ENCODE measurements at regions not wholly inside any gene's neighbourhood (a gene's known extent, or its start where the extent isn't known, plus 50 kb on each side); places are given as distances from the start of the nearest gene placed in this dataset.

DNA sequence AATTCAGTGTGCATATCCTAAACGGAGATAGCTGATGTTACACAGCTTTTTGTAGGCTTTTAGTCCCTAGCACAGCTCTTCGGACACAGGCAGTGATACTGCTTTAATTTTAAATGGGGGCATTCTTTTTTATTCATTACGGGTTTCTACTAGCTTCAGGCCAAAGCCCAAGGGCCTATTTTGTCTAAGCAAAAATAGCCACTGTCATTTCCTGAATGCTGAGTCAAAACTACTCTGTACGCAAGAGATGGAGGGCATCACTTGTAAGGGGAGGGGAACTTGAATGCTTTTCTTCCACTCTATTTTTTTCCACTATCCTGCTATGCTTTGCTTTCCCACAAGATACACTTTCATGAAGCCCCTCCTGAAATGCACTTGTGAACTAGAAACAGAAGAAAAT, 360.7 kb downstream of the PMP22 start:
- no peaks in the 10 kb centered on the region for H3K79me1 ChIP-seq (ENCODE audit: low read depth, low read length)
- H3K36me3 ChIP-seq (ENCODE audit: control insufficient read depth in 2 of 4, insufficient read depth in 4 of 4, low read length in 3 of 4), result no peaks in the 10 kb centered on the region
- ChIA-PET POLR2A (ENCODE audit: partially characterized antibody) (no interaction called here), CTCF (ENCODE audit: partially characterized antibody) (interaction anchor here (1.1 to 2.3 kb wide), 2 partner anchors 18 to 22 kb away, joined by 3 to 7 read pairs; no protein-coding TSS in a partner anchor)
- no peak overlapping the region for H2BK15ac ChIP-seq (ENCODE audit: low read length)
- H3K56ac ChIP-seq (replicated peaks; ENCODE audit: insufficient read length, low read depth, low read length), result no peak overlapping the region
- no peak overlapping the region for H2BK20ac ChIP-seq (ENCODE audit: low read length)
- no peak overlapping the region for H4K91ac ChIP-seq (replicated peaks; ENCODE audit: insufficient read length, low read length)
- H4K5ac ChIP-seq (ENCODE audit: insufficient read length, low read depth, low read length), result no peak overlapping the region
- no peak overlapping the region for H3K14ac ChIP-seq (ENCODE audit: insufficient read length)
- H3K23me2 ChIP-seq (ENCODE audit: low read depth, low read length), result no peaks in the 10 kb centered on the region
- no peak overlapping the region for H2AFZ ChIP-seq (ENCODE audit: low read length)
- 87% methylated on average over 4 of the region's 4 CpGs; no CpG with 5 or more reads in 1 of the 2 experiments for WGBS, 2 experiments (ENCODE audit: extremely low coverage in 1 of 2, insufficient coverage in 1 of 2, insufficient read length in 1 of 2, insufficient replicate concordance in 2 of 2, low coverage in 1 of 2, low lambda C conversion rate in 2 of 2, missing lambda C conversion rate in 1 of 2)
- H3K18ac ChIP-seq (ENCODE audit: extremely low read depth, low read length), result no peak overlapping the region
- H3K27me3 ChIP-seq (replicated peaks in 1 of 4; ENCODE audit: control insufficient read depth in 3 of 4, extremely low read depth in 1 of 4, insufficient read depth in 3 of 4, low read length in 3 of 4), result no peaks in the 10 kb centered on the region
- H3K4me1 ChIP-seq (replicated peaks in 1 of 4; ENCODE audit: control insufficient read depth in 3 of 4, insufficient read depth in 4 of 4, low read length in 3 of 4), result 0 out of 7 replicates have a peak, but pooled peaks cover 0 to 2% (median 0%) of the 10 kb centered on the region in 4 experiments
- no peak overlapping the region for H3K27ac ChIP-seq (ENCODE audit: low read depth, low read length)
- H3K79me2 ChIP-seq (ENCODE audit: control insufficient read depth in 1 of 2, insufficient read depth in 2 of 2, low read length in 2 of 2), result no peaks in the 10 kb centered on the region
- no peaks in the 10 kb centered on the region; a peak in 1 of 4 replicates for H3K9me3 ChIP-seq (ENCODE audit: insufficient read depth in 2 of 2, low read depth in 1 of 2, low read length in 1 of 2)
- no peak overlapping the region for H3K4me3 ChIP-seq (ENCODE audit: extremely low read depth in 1 of 4, insufficient read depth in 2 of 4, low read depth in 3 of 4, low read length in 4 of 4)
- no peak overlapping the region for H4K8ac ChIP-seq (ENCODE audit: extremely low read depth, insufficient read depth, low read length)
- H3K4me2 ChIP-seq (ENCODE audit: insufficient read depth in 1 of 2, low read depth in 2 of 2, low read length in 2 of 2), result no peak overlapping the region
- FAIRE-seq (no peak), DNase-seq (ENCODE audit: low read depth in 1 of 2, low spot score in 2 of 2) (no peak)
- no peak overlapping the region for H2AK5ac ChIP-seq (ENCODE audit: low read depth, low read length)
- no peak overlapping the region for H2BK5ac ChIP-seq (ENCODE audit: low read depth, low read length)
- TF ChIP-seq SIN3A (conservative IDR thresholded peaks at IDR 0.05 in 1 of 2, IDR thresholded peaks at IDR 0.05 in 1 of 2; ENCODE audit: low read depth in 1 of 2, low read length in 2 of 2) (no peak), HDAC6 (IDR thresholded peaks at IDR 0.05; ENCODE audit: low read depth, low read length) (no peak), CBX5 (IDR thresholded peaks at IDR 0.05; ENCODE audit: low read depth, low read length) (no peak), EP300 (IDR thresholded peaks at IDR 0.05; ENCODE audit: borderline replicate concordance in 1 of 2, low read depth in 2 of 2, low read length in 2 of 2) (no peak), NANOG (IDR thresholded peaks at IDR 0.05; ENCODE audit: insufficient read depth, low read depth, low read length, poor library complexity, severe bottlenecking) (no peak), RXRA (IDR thresholded peaks at IDR 0.05; ENCODE audit: insufficient read depth, low read depth, low read length) (no peak), SP1 (IDR thresholded peaks at IDR 0.05; ENCODE audit: low read depth, low read length) (no peak), SP4 (IDR thresholded peaks at IDR 0.05; ENCODE audit: low read length) (no peak), SP2 (IDR thresholded peaks at IDR 0.05; ENCODE audit: low read length) (no peak), KDM4A (IDR thresholded peaks at IDR 0.05; ENCODE audit: low read depth, low read length, severe bottlenecking) (no peak), HDAC2 (IDR thresholded peaks at IDR 0.05; ENCODE audit: borderline replicate concordance in 1 of 2, low read depth in 2 of 2, low read length in 2 of 2) (no peak)
- TF ChIP-seq, protein P1, sequence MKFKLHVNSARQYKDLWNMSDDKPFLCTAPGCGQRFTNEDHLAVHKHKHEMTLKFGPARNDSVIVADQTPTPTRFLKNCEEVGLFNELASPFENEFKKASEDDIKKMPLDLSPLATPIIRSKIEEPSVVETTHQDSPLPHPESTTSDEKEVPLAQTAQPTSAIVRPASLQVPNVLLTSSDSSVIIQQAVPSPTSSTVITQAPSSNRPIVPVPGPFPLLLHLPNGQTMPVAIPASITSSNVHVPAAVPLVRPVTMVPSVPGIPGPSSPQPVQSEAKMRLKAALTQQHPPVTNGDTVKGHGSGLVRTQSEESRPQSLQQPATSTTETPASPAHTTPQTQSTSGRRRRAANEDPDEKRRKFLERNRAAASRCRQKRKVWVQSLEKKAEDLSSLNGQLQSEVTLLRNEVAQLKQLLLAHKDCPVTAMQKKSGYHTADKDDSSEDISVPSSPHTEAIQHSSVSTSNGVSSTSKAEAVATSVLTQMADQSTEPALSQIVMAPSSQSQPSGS (IDR thresholded peaks at IDR 0.05; ENCODE audit: low read length), result no peak
- H3K23ac ChIP-seq (ENCODE audit: insufficient read length), result no peak overlapping the region
- no peak overlapping the region for H2BK120ac ChIP-seq (replicated peaks; ENCODE audit: low read depth, low read length)
- H3K4ac ChIP-seq (replicated peaks; ENCODE audit: insufficient read length, low read depth, low read length), result no peak overlapping the region
- no peak overlapping the region for H3K9ac ChIP-seq (replicated peaks in 1 of 4; ENCODE audit: extremely low read depth in 1 of 4, low read depth in 3 of 4, low read length in 3 of 4)
- no peak overlapping the region for H2BK12ac ChIP-seq (ENCODE audit: low read depth, low read length)
- no peaks in the 10 kb centered on the region for H4K20me1 ChIP-seq (replicated peaks in 1 of 2; ENCODE audit: control insufficient read depth in 1 of 2, insufficient read depth in 2 of 2, low read length in 2 of 2)

All from H1 (cell line).